ENCODE measurements at regions not wholly inside any gene's neighbourhood (a gene's known extent, or its start where the extent isn't known, plus 50 kb on each side); places are given as distances from the start of the nearest gene placed in this dataset.
"Not testable (repeated sequence)": the region's sequence is repeated elsewhere in the genome, so short reads cannot be mapped to it uniquely, and the experiment has no call there.

GRCh38 chr5:67748165-67748690 lies 467.3 kb upstream of the PIK3R1 start:
- no peaks in the 10 kb centered on the region for H3K36me3 ChIP-seq
- H3K27ac ChIP-seq: no peak overlapping the region
- DNase-seq: peak; percentile 71
- no peak overlapping the region for H3K4me3 ChIP-seq (ENCODE audit: low read depth, low read length)
- H3K27me3 ChIP-seq (ENCODE audit: insufficient read depth, low read depth, severe bottlenecking): no peaks in the 10 kb centered on the region
- TF ChIP-seq CTCF (IDR thresholded peaks at IDR 0.05; ENCODE audit: low read depth, low read length): no peak
- H3K9me3 ChIP-seq (ENCODE audit: severe bottlenecking): peaks cover 7% of the 10 kb centered on the region

- Histone ChIP-seq H3K27me3 (ENCODE audit: insufficient read depth, low read depth, severe bottlenecking) (no peaks in the 10 kb centered on the region), H3K4me3 (ENCODE audit: low read depth, low read length) (no peak overlapping the region), H3K27ac (no peak overlapping the region), H3K9me3 (ENCODE audit: severe bottlenecking) (peaks cover 3% of the 10 kb centered on the region), H3K36me3 (no peaks in the 10 kb centered on the region)
- no peak for DNase-seq
- TF ChIP-seq CTCF (IDR thresholded peaks at IDR 0.05; ENCODE audit: low read depth, low read length): no peak
Measured at GRCh38 chr5:67747096-67747495, 468.5 kb upstream of the PIK3R1 start.

GRCh38 chr5:67746608-67747007 lies 468.9 kb upstream of the PIK3R1 start:
- H3K36me3 ChIP-seq; H3K27ac ChIP-seq; H3K27me3 ChIP-seq (ENCODE audit: insufficient read depth, low read depth, severe bottlenecking); H3K9me3 ChIP-seq (ENCODE audit: severe bottlenecking); DNase-seq; H3K4me3 ChIP-seq (ENCODE audit: low read depth, low read length): not testable (repeated sequence)

- no peak overlapping the region for H3K4me3 ChIP-seq (ENCODE audit: low read depth, low read length)
- peaks cover 3% of the 10 kb centered on the region for H3K9me3 ChIP-seq (ENCODE audit: severe bottlenecking)
- H3K27me3 ChIP-seq (ENCODE audit: insufficient read depth, low read depth, severe bottlenecking): no peaks in the 10 kb centered on the region
- no peak overlapping the region for H3K27ac ChIP-seq
- no peak for TF ChIP-seq CTCF (IDR thresholded peaks at IDR 0.05; ENCODE audit: low read depth, low read length)
- DNase-seq: no peak
- H3K36me3 ChIP-seq: no peaks in the 10 kb centered on the region
Measured at GRCh38 chr5:67746103-67746502, 469.5 kb upstream of the PIK3R1 start.

GRCh38 chr5:67732921-67733320 lies 482.6 kb upstream of the PIK3R1 start:
- DNase-seq: no peak
- Histone ChIP-seq H3K9me3 (ENCODE audit: severe bottlenecking) (no peaks in the 10 kb centered on the region), H3K36me3 (no peaks in the 10 kb centered on the region), H3K27ac (no peak overlapping the region), H3K4me3 (ENCODE audit: low read depth, low read length) (no peak overlapping the region), H3K27me3 (ENCODE audit: insufficient read depth, low read depth, severe bottlenecking) (no peaks in the 10 kb centered on the region)
- TF ChIP-seq CTCF (IDR thresholded peaks at IDR 0.05; ENCODE audit: low read depth, low read length): no peak

GRCh38 chr5:67732471-67732870 lies 483.1 kb upstream of the PIK3R1 start:
- no peak for DNase-seq
- Histone ChIP-seq H3K9me3 (ENCODE audit: severe bottlenecking) (no peaks in the 10 kb centered on the region), H3K27ac (no peak overlapping the region), H3K4me3 (ENCODE audit: low read depth, low read length) (no peak overlapping the region), H3K27me3 (ENCODE audit: insufficient read depth, low read depth, severe bottlenecking) (no peaks in the 10 kb centered on the region), H3K36me3 (no peaks in the 10 kb centered on the region)
- no peak for TF ChIP-seq CTCF (IDR thresholded peaks at IDR 0.05; ENCODE audit: low read depth, low read length)

Data from WERI-Rb-1 (cell line).